GM21528 (cell line): ENCODE measurements at regions not wholly inside any gene's neighbourhood (a gene's known extent, or its start where the extent isn't known, plus 50 kb on each side); places are given as distances from the start of the nearest gene placed in this dataset.

Experiments
- ATAC-seq: cut with Tn5 transposase; IDR thresholded peaks from one replicate; pipeline ENCODE4 v1.9.1; 2021; ENCODE audit warnings: mild to moderate bottlenecking, moderate library complexity; ENCODE audit not compliant: unreplicated experiment, low FRiP score

DNA sequence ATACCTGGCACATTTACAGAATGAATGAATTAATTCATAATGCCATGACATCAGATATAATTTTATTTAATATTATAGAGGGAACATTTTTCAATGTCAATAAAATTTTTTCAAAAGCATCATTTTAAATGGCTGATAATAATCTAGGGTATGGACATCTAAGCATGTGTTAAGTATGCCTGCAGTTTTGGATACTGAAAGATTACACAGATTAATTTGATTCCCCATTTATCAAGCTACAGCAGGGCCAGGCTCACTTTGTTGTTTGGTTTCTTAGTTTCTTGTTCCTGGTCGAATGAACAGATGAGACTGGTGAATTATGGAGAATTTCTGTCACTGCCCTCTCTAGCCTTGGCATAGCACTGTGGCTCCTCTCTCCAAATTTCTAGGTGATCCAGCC, 72.4 kb upstream of the E2F8 start:
- no peak for ATAC-seq

DNA sequence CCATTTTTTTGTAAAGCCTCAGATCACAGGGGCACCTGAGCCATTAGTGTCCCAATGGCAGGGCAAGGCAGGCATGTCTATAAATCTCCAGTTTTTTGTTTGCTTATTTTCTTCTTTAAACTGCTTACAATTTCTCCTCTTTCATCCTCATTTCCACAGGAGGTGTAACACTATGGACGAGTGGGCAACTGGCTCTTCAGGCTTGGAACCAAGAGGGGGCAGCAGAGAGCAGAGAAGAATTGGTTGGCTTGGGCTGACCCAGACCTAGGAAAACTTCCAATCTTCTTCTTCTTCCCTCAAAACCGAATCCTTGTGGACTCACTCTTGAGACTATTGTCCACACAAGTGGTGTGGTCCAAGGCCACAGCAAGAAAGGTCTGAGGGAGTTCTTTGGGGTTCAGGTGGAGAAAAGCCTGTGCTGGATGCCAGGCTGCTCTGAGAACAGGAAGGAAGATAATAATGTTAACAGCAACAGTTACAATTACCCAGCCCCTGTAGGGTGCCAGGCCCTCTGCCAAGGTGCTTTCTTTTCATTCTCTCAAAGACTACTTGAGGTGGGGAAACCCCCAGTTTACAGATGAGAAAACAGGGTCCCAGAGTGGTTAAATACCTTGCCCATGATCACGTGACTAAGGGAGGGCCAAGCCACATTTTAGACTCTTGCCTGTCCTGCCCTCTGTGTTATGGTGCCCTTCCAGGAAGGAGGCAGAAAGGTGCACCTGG, 70.7 kb upstream of the E2F8 start:
- ATAC-seq = peak; percentile 71

DNA sequence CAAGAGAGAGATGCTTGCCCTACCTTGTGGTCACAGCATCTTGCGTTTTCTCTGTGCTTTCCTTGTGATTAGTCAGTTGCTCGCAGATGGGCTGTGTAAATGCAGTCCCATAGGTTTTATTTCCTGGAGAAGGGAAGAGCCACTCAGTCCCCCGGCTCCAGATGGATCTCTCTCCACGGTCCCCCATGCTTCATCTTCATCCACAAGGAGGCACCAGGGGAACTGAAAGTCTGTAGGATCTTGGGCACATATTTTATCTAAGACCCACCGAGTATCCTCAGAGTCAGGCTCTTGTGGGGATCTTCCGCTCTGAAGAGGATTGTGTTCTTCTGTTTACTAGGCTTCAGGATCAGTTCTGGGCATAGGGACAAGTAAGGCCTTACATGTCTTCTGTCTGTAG, 66.8 kb upstream of the E2F8 start:
- no peak for ATAC-seq

DNA sequence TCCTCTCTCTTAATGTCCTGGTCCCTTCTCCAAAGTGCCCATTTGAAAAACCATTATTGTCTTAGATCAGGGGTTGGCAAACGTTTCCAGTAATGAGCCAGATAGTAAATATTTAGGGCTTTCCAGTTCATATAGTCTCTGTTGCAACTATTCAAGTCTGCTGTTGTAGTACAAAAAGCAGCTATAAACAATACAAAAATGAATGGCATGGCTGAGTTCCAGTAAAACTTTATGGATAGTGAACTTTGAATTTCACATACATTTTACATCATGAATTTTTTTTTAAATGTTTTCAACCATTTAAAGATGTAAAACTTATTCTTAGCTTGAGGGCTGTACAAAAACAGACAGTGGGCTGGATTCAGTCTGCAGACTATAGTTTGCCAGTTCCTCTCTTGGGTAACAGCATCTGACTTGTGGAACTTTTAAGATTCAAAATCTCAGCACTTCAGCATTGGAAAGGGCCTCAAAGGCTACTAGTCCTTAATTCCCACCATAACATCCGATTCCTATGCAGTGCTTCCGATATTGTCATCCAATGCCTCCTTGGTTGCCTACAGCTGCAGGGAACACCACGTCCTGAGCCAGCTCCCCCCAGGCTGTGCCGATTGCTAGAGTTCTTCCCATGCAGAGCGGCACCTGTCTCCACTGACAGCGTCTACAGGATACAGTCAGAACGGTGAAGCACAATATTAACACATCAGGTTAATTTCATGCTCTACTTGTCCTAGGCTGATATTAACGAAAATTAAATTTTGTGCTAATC, 65.6 kb upstream of the E2F8 start:
- ATAC-seq = no peak

DNA sequence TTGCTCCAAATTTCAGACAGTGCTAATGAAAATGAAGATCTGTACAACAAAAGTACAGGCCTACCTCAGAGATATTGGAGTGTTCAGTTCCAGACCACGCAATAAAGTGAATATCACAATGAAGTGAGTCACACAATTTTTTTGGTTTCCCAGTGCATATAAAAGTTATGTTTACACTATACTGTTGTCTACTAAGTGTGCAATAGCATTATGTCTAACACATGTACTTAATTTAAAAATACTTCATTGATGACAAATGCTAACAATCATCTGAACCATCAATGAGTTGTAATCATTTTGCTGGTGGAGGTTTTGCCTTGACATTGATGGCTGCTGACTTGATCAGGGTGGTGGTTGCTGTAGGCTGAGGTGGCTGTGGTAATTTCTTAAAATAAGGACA, 60.6 kb upstream of the E2F8 start:
- no peak for ATAC-seq

DNA sequence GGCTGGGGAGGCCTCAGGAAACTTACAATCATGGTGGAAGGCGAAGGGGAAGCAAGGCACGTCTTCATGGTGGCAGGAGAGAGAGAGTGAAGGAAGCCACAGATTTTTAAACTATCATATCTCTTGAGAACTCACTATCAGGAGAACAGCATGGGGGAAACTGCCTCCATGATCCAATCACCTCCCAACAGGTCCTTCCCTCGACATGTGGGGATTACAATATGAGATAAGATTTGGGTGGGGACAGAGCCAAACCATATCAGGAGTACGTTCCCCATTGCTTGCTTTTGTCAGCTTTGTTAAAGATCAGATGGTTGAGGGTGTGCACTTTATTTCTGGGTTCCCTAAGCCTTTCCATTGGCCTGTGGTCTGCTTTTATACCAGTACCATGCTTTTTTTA, 53.7 kb upstream of the E2F8 start:
- no peak for ATAC-seq

DNA sequence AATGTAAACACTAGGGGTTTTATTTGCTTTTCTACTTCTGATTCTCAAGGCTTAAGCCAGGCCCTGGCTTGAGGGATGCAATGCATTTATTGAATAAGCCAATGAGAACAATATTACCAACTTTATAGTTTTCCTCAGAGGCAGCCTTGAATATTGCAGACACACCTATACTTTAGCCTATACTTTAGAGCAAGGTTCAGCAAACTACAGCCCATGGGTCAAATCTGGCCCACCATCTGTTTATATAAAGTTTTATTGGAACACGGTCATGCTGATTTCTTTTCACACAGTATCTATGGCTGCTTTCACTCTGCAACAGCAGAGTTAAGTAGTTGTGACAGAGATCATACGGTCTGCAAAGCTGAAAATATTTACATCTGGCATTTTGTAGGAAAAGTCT, 50.3 kb upstream of the E2F8 start:
- ATAC-seq = no peak
